Cardiac fibroblast (primary cell): ENCODE measurements at regions not wholly inside any gene's neighbourhood (a gene's known extent, or its start where the extent isn't known, plus 50 kb on each side); places are given as distances from the start of the nearest gene placed in this dataset.

Experiments used
- DNase-seq, 2 donors: peaks; one replicate each; pipeline versions ENCODE4 v3.0.0 to v3.0.0-alpha.2; 2010; ENCODE audit warnings: low read depth in 2 of 2
- H3K4me3 ChIP-seq, 2 donors: replicated peaks in 1 of 2; 1 replicate in 1 of 2; 2 replicates in 1 of 2; pipeline ENCODE4 v1.5.1; 2011; ENCODE audit warnings: low read depth in 2 of 2, low read length in 2 of 2, mild to moderate bottlenecking in 2 of 2, moderate library complexity in 1 of 2
- CTCF ChIP-seq: IDR thresholded peaks from one replicate; pipeline ENCODE4 v1.5.1; 2011; ENCODE audit warnings: low read depth, mild to moderate bottlenecking, low read length, inconsistent platforms

DNA sequence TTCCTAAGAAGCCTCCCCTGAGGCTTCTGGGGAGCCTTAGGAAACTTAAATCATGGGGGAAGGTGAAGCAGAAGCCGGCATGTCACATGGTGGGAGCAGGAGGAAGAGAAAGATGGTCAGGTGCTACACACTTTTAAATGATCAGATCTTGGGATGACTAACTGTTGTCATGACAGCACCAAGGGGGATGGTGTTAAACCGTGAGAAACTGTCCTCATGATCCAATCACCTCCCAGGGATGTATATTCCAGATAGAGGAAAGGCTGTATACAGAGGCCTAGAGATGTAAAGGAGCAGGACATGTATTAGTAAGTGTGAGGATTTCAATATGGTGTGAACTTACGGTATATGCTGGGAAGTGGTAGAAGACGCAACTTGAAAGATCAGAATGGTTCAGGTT is 121.1 kb downstream of the CAND1 start:
- no peak for DNase-seq
- H3K4me3 ChIP-seq: no peak overlapping the region
- no peak for TF ChIP-seq CTCF

DNA sequence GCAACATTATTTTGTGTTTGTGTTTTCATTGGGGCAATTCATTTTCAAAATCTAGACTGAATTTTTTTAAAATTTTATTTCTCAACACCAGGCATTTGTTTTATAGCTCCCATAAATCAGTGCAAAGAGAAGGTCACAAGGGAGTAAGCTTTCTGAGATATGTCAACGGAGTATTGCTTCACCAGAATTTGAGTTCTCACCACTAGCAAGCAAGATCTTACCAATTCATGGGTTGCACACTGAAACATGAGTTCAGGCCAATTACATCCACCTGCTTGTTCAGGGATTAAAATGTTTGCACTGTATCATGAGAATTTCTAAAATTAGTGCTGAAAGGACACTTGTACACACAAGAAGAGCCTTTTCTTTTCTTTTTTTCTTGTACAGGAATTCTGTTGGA is 121.9 kb downstream of the CAND1 start:
- TF ChIP-seq CTCF: no peak
- no peak overlapping the region for H3K4me3 ChIP-seq
- no peak for DNase-seq

DNA sequence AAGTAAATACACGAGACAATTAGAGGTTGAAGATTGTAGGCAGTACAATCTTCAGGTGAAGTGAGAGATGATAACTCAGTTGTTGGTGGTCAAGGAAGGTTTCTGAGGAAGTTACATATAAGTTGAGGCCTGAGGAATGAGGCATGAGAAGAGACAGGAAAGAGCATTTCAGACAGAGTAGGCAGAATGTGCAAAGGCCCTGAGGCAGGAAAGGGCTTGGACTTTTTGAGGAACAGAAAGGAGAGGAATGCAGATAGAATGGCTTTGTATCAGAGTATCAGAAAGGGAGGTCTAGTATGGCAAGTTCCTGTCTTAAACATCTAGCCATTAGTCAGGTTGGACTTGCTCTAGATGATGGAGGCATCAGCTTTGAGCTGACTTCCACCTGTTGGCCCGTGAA is 122.5 kb downstream of the CAND1 start:
- DNase-seq: no peak

DNA sequence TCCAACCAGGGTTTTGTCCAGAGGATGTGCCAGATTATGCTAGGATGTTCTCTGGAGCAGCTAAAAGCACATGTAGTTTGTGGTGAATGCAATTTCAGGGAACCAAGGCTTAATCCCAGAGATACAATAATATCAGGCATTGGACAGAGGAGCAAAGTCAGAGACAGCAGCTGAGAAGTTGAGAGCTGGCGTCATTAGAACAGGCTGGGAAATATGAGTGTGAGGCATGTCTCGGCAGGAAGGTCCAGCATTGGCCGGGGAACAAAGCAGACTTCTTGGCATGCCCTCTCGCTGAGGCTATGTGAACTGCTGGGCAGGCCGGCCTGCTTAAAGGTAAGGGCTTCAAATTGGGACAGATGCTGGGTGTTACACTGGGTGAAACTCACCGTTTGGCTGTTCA is 125.4 kb downstream of the CAND1 start:
- peak; percentile 56 for TF ChIP-seq CTCF
- DNase-seq: peak; percentile 65 to 68
- H3K4me3 ChIP-seq: no peak overlapping the region

More for the DNA sequence above, 122.5 kb downstream of the CAND1 start:
- H3K4me3 ChIP-seq: no peak overlapping the region
- TF ChIP-seq CTCF: no peak

GRCh38 chr12:67400742-67401141 is 131.6 kb downstream of the CAND1 start:
- no peak for DNase-seq
- TF ChIP-seq CTCF: no peak
- H3K4me3 ChIP-seq: no peak overlapping the region

DNA sequence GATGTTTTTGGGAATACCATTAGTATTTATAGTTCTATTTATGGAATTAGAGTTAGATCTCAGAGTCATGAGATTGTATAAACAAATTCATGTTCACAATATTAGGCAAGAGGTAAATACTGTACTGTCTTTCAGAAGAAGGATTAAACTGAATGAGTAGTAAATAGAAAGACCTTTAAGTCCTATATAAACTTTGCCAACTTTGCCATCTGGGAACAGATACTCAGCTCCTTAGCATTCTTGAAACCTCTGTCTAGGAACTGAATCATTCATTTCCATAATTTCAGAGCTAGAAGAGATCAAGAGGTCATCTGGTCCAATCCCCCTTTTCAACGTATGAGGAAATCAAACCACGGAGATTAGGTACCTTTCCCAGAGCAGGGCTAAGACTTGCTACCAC is 141.1 kb downstream of the CAND1 start:
- H3K4me3 ChIP-seq: no peak overlapping the region
- DNase-seq: peak in 1 of 2 donors; percentile 22
- no peak for TF ChIP-seq CTCF

- no peak for TF ChIP-seq CTCF
- DNase-seq: peak in 1 of 2 donors; percentile 16
- H3K4me3 ChIP-seq: no peak overlapping the region
Measured at GRCh38 chr12:67410667-67411067, 141.5 kb downstream of the CAND1 start.
